NOMO-1 treated with DMSO at 0.1 percent for 48 hours (cell line): ENCODE measurements at regions not wholly inside any gene's neighbourhood (a gene's known extent, or its start where the extent isn't known, plus 50 kb on each side); places are given as distances from the start of the nearest gene placed in this dataset.
"Not testable (repeated sequence)": the region's sequence is repeated elsewhere in the genome, so short reads cannot be mapped to it uniquely, and the experiment has no call there.

Experiments used
- DNase-seq: peaks from one replicate; lab custom pipeline; 2025; ENCODE audit not compliant: unreplicated experiment; lab: John Stamatoyannopoulos, UW

DNA sequence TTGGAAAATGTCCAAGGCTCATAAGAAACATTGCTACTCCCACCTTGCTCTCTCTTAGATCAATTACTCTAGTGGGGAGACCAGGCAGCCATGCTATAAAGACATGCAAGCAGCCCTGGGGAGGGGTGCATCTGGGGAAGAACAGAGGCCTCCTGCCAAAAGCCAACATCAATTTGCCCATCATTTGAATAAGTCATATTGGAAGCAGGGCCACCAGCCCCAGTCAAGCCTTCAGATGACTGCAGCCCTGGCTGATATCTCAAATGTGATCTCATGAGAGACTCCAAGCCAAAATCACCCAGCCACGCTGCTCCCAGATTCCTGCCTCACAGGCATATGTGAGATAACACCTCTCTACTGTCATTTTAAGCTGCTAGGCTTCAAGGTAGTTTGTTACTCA, 157.5 kb upstream of the PDE1C start:
- no peak for DNase-seq

DNA sequence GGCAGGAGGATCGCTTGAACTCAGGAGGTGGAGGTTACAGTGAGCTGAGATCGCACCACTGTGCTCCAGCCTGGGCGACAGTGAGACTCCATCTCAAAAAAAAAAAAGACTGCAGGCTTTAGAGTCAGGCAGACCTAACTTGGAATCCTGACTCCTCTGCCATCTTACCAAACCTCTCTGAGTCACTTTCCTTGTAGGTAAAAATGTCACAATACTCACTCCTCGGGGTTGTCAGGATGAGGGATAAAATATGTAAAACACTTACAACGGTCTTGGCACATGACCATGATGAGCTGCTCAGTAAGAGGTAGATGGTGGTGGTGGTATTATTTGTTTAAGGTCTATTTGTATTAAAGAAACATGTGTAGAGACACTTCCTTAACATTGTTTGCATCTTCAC, 154.1 kb upstream of the PDE1C start:
- DNase-seq: no peak

DNA sequence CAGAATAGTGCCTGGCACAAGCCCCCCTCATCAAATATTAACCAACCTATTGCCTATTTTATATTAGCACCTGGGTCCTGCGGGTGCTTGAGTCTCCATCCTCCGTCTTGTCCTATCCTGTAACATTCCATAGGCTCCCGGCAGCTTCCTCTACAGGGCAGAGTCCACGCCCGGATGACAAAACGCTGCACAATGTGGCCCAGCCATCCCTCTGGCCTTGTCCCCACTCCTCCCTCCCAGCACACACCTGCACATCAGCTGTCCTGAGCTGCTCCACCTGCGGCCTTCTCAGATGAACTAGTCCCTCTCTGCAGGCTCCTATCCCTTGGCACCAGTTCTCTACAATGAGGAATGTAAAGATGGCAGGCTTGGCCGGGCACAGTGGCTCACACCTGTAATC, 153.5 kb upstream of the PDE1C start:
- no peak for DNase-seq

DNA sequence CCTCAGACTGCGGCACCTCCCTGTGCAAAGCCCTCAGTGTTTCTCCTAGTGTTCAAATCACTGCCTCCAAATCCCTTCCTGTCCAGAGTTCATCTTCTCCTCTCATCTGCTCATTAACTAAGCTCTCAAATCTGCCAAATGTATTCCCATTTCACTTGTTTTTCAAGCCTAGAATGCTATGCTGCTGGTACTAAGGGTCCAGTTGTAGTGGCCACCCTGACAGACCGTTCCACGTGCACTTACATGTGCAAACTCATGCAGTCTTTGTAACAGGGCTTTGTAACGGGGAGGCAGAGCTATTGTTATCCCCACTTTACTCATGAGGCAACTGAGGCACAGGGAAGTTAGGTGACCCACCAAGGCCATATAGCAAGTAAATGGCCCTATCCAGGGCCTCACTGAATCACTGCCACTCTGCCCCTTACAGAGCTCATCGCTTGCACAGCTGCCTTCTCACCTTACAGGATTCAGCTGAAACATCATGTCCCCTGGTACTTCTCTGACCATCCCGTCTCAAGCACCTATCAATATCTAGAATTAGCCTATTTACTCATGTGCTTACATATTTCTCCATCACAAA, 153.0 kb upstream of the PDE1C start:
- no peak for DNase-seq

DNA sequence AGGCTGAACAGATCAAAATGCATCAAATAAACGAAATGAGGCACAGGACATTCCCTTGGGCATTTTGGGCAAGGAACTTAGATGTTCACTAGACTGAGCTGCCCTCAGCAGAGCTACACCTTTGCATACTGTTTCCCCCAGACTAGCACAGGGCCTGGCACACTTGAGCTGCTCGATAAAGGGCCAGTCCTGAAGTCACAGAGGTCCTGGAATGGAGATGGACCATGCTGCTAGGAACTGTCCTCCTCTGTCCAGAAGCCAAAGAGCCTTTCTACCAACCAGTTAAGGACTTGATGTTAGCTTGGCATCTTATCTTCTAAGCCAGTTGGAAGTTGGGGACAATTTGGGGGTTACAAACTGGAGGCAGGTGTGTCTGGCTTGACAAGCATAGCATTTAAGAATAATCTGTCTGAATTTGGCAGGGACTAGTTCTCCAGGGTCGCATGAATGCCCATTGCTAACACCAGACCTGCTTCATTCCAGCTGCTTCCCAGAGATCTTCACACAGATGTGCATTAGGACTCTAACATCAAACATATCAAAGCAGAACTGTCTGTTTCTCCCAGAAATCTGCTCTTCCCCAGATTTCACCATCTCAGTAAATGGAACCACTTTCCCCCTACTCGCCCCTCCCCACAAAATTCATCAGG, 152.2 kb upstream of the PDE1C start:
- no peak for DNase-seq

DNA sequence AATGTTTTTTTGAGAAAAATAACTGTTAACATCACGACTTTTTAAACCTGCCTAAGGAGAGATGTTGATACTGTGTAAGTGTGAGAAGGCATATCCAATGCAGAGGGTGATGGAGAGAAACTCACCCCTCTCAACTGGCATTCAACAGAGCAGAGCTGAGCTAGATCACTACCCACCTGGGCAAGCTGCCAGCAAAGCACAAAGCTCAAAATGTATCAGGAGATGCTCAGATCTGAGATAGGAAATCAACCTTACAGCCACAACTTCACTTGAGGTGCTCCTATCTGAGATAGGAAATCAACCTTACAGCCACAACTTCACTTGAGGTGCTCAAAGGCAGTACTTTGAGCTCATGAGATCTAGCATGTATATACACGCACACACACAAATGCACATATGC, 151.5 kb upstream of the PDE1C start:
- no peak for DNase-seq

DNA sequence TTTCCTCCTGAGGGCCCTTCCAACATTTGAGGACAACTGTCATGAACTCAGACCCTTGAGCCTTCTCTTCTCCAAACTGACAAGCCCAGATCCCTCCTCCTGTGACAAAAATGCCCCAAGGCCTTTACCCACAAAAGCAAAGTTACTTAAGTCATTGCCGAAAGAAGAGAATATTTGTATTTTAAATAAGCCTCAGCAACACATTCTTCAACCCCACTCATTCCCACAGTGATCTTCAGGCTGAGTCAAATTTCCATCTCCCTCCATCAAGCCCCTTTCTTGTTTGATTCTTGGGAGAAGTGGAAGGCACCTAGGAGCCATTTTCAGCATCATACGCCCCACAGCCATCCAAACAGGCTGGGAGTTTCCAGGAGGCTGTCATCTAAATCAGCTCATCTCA, 150.8 kb upstream of the PDE1C start:
- DNase-seq: no peak

DNA sequence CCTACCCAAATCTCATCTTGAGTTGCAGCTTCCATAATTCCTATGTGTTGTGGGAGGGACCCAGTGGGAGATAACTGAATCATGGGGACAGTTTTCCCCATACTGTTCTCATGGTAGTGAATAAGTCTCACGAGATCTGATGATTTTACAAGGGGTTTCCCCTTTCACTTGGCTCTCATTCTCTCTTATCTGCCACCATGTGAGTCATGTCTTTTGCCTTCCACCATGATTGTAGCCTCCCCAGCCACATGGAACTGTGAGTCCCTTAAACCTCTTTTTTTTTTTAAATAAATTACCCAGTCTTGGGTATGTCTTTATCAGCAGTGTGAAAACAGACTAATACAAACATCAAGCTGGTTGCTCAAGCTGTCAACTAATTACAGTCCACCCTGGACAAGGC, 149.6 kb upstream of the PDE1C start:
- not testable (repeated sequence) for DNase-seq

DNA sequence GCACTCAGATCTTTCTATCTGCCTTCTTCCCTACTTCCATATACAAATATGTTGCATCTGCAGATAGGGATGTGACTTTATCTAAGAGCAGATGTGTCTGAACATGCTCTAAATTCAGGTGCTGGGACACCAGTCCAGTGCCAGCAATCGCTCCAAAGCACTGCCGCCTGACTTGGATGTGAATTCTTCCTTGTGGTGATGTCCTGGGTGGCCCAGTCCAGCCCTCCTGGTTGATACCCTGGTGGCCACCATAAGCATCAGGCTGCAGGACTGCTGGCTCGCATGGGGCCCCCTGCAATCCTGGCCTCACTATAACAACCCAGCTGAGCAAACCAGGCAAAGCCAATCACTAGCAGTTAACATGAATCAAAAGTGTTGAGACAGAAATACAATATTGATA, 149.2 kb upstream of the PDE1C start:
- DNase-seq: no peak

DNA sequence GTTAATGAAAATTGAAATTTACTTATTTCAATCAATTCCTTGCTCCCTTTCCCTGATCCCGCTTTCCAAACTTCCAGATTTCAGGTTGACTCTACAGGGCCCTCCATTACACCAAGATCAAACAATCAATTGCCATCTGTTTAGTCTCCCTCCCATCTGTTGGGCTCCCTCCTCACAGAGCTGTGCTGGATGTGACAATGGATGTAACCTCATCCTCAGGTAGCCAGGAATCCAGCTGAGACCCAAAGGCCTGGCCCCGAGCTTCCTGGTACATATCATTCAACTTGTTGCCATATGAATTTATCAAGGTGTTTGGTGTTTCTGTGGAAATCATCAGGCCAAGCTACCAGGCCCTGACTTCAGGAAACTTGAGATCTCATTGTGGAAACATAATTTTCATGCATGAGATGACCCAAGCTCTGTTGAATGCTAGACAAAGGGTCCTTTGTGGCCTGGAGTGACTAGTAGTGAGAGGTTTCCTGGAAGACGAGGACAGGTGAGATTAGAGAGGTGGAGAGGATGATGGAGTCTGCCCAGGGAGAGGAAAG, 148.6 kb upstream of the PDE1C start:
- DNase-seq: no peak

DNA sequence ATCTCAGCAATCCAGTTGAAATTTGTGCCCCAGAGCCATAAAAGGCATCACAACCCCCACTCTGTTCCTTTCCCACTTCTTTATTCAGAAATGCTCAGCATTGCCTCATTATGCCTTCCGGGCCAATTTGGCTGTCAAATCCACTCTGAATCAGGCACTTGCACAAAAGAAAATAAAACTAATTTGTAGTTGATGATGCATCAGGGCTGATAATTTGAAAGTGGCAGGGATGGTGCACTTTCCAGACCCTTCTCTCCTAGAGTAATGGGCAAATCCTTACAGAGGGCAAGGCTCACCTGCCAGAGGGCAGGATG, 147.9 kb upstream of the PDE1C start:
- no peak for DNase-seq

DNA sequence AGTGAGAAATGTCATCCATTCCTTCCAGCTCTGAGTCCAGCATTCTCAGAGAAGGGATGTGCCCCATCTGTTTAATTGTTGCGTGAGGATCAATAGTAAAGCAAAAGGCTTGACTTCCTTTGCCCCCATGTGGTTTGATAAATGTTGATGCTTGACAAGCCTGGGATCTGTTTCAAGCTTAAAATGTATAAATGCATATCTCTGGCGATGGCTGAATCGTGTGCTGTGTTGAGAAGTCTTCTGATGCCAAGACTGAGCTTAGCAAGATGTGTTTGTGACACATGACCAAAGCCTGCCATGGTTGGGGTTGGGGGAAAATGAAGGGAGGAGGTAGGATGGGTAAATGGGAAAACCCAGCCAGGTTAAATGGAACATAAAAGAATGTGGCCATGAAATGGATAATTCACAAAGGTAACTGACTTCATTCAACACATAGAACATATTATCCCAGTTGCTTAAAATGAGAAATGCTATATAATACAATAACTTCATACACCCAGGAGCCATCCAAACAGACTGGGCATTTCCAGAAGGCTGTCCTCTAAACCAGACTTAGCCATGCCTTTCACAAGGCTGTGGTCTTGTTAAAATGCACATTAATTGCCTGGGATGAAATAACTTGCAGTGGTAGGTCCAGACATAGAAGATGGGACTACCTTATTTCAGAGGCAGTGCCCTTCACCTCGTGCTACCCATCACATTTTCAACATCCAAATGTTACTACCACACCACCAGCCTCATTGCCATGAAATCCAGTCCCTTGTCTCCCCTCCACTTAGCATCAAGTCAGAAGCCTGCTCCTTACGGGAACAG, 147.3 kb upstream of the PDE1C start:
- DNase-seq: no peak

DNA sequence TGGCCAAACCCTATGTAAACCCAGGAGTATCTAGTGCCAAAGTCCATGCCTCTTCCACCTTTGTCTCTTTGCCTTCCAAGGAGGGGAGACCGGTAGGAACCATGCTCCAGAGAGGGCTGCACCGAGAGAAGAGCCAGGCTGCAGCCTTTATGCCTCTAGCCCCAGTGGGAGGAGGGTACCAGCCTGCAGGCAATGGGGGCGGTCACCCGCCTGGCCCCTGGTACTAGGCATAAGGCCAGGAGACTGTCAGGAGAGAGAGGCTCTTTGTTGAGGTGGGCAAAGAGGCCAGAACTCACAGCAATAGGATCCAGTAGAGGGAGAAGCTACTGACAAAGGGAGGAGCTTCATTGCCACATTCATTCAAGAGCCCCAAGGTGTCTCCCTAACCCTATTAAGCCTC, 146.6 kb upstream of the PDE1C start:
- no peak for DNase-seq

DNA sequence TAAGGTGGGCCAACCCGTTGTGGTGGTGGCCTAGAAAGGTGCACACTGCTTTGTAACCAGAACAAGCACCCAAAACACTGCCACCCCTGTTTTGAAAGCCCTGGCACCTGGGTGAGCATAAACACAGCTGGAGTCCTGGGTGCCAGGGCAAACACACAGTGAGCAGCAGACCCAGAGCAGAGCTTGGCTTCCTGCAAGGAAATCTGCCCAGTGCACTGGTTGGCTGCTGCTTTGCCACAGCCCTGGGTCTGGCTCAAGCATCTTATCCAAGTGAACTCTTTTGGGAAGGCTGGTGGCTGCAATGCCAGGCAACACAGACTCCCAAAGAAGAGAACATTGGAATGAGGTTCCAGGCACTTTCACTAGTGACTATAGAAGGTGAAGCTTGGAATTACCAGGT, 145.5 kb upstream of the PDE1C start:
- no peak for DNase-seq

DNA sequence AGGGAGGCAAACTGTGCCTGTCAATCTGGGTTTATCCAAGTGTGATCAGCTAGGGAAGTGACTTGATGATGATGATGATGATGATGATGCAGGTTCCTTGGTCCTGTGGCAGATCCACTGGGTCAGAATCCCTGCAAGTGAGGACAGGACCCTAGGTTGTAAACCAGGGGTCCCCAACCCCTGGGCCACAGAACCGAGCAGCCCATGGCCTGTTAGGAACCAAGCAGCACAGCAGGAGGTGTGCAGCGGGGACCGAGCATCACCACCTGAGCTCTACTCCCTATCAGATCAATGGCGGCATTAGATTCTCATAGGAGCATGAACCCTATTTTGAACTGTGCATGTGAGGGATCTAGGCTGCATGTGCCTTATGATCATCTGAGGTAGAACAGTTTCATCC, 144.7 kb upstream of the PDE1C start:
- no peak for DNase-seq

DNA sequence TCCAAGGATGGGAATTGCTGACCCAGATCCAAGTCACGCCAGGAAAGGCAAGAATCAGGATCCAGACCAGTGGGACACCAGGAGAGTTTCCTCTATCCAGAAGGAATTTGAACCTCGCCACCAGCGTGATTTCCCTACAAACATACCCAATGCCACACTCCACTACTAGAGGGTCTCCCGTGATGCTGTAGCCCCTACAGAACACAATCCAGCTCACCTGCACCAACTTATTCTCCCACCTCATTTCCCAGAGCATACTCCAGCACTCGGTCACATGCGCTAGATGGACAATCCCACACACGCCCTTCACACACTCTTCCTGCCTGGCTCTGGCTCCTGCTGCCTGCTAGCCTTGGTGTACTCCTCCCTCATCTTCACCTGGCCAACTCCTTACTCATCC, 142.1 kb upstream of the PDE1C start:
- DNase-seq: no peak

DNA sequence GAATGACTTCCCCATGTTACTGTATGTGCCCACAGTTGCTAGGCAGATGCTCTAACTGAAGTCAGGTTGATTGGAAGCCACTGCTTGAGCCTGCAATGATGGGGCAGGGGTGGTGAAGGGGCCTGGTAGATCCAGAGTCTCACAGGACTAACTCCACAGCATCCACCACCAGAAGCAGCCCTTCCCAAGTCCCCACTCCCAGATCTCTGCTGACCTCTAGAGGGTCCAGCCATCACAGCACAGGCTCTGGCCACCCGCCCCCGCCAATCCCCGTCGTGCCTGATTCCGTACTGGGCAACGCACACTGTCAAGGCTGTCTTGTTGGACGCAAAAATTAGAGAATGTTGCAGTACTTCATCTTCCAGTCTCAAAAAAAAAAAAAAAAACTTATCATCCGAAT, 136.8 kb upstream of the PDE1C start:
- no peak for DNase-seq

DNA sequence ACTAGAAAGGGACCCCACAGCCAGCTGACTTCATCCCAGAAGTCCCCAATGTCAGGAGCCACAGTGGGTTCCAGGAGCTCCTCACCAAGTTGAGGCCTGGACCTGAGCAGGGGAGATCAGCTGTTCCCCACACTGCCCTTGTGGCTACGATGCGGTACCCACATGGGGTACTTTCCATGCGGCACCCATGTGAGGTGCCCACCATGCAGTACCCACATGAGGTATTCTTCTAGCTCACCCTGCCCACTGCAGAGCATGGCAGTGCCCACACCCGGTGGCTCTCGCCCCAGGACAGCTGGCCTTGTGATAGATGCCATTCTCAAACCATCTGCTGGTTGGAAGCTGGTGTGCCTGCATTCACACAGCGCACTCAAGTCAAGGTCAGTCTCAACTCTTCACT, 136.3 kb upstream of the PDE1C start:
- DNase-seq: no peak

DNA sequence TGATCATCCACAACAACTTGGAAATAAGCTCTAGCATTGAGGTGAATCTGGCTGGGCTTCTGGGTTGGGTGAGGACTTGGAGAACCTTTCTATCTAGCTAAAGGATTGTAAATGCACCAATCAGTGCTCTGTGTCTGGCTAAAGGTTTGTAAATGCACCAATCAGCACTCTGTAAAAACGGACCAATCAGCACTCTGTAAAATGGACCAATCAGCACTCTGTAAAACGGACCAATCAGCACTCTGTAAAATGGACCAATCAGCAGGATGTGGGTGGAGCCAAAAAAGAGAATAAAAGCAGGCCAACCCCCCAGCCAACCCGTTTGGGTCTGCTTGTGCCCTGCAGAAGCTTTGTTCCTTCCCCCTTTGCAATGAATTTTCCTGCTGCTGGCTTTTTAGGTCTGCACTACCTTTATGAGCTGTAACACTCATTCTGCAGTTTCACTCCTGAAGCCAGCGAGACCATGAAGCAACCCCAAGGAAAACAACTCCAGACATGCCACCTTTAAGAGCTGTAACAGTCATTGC, 135.2 kb upstream of the PDE1C start:
- DNase-seq: not testable (repeated sequence)

DNA sequence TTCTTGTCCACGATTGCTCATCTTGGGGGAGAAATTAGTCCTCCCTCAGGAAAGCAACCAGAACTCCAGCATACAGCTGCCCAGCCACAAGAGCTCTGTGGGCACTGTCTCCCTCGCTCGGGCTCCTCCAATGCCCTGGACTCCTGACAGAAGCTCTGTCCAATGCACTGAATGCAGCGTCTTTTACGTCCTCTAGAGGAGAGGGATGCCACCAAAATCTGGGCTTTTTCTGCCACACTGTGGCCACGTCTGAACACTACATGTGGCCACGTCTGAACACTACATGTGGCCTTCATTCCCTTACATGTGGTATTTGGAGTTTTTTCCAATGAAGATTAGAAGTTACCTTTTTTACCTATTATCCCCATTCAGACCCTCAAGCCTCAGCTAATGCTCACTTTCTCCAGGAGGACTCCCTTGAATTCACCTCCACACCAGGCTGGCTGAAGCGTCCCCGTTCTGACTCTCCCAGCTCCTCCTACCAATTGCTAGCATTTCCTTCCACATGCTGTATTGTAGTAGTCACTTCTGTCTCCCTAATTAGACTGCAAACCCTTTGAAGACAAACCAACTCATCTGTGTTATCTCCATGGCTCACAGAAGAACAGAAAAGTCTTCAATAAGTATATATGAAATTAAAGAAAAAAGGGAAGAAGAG, 134.3 kb upstream of the PDE1C start:
- peak; percentile 73 for DNase-seq

DNA sequence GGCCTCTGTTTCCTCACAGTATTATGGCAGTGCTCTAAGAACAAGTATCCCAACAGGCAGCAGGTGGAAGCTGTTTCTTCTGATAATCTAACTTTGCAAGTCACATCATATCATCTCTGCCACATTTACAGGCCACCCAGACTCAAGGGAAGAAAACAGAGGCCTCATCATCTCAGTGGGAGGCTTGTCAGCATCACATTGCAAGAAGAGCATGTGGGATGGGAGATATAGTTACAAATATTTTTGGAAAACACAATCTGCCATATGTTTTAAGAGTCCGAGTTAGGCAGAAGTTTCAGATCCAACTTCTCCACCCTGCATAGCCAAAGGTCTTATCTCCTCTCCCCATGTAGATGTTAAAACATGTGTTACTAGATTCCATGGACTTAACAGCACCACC, 130.4 kb upstream of the PDE1C start:
- no peak for DNase-seq

DNA sequence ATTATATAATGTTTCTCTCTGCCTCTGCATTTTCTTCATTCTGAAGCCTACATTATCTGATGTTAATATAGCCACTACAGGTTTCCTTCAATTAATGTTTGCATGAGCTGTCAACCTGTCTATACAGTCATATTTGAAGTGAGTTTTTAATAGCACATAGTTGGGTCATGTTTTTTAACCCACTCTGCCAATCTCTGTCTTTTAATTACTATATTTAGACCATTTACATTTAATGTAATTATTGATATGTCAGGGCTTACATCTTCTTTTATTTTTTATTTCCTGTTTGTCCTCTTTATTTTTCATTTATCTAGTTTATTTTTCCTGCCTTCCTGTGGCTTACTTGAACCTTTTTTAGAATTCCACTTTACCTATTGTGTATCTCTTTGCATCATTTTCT, 124.3 kb upstream of the PDE1C start:
- no peak for DNase-seq
